ENCODE measurements at regions not wholly inside any gene's neighbourhood (a gene's known extent, or its start where the extent isn't known, plus 50 kb on each side); places are given as distances from the start of the nearest gene placed in this dataset.

- Histone ChIP-seq H3K4me1 (replicated peaks in 1 of 4; ENCODE audit: control insufficient read depth in 3 of 4, insufficient read depth in 4 of 4, low read length in 3 of 4) (no peaks in the 10 kb centered on the region), H2BK12ac (ENCODE audit: low read depth, low read length) (no peak overlapping the region), H2BK20ac (ENCODE audit: low read length) (no peak overlapping the region), H3K4ac (replicated peaks; ENCODE audit: insufficient read length, low read depth, low read length) (no peak overlapping the region), H3K27ac (ENCODE audit: low read depth, low read length) (no peak overlapping the region), H3K56ac (replicated peaks; ENCODE audit: insufficient read length, low read depth, low read length) (no peak overlapping the region), H2AFZ (ENCODE audit: low read length) (no peak overlapping the region), H3K23ac (ENCODE audit: insufficient read length) (no peak overlapping the region), H2AK5ac (ENCODE audit: low read depth, low read length) (no peak overlapping the region), H3K27me3 (replicated peaks in 1 of 4; ENCODE audit: control insufficient read depth in 3 of 4, extremely low read depth in 1 of 4, insufficient read depth in 3 of 4, low read length in 3 of 4) (no peaks in the 10 kb centered on the region), H4K91ac (replicated peaks; ENCODE audit: insufficient read length, low read length) (no peak overlapping the region), H2BK120ac (replicated peaks; ENCODE audit: low read depth, low read length) (no peak overlapping the region), H3K14ac (ENCODE audit: insufficient read length) (no peak overlapping the region), H4K20me1 (replicated peaks in 1 of 2; ENCODE audit: control insufficient read depth in 1 of 2, insufficient read depth in 2 of 2, low read length in 2 of 2) (no peaks in the 10 kb centered on the region), H4K5ac (ENCODE audit: insufficient read length, low read depth, low read length) (no peak overlapping the region), H4K8ac (ENCODE audit: extremely low read depth, insufficient read depth, low read length) (no peak overlapping the region), H3K79me2 (ENCODE audit: control insufficient read depth in 1 of 2, insufficient read depth in 2 of 2, low read length in 2 of 2) (no peaks in the 10 kb centered on the region), H2BK5ac (ENCODE audit: low read depth, low read length) (no peak overlapping the region), H3K9me3 (ENCODE audit: insufficient read depth in 2 of 2, low read depth in 1 of 2, low read length in 1 of 2) (no peaks in the 10 kb centered on the region), H3K18ac (ENCODE audit: extremely low read depth, low read length) (no peak overlapping the region), H2BK15ac (ENCODE audit: low read length) (no peak overlapping the region), H3K36me3 (ENCODE audit: control insufficient read depth in 2 of 4, insufficient read depth in 4 of 4, low read length in 3 of 4) (no peaks in the 10 kb centered on the region), H3K4me3 (ENCODE audit: extremely low read depth in 1 of 4, insufficient read depth in 2 of 4, low read depth in 3 of 4, low read length in 4 of 4) (no peak overlapping the region), H3K79me1 (ENCODE audit: low read depth, low read length) (no peaks in the 10 kb centered on the region), H3K9ac (replicated peaks in 1 of 4; ENCODE audit: extremely low read depth in 1 of 4, low read depth in 3 of 4, low read length in 3 of 4) (no peak overlapping the region), H3K23me2 (ENCODE audit: low read depth, low read length) (no peaks in the 10 kb centered on the region), H3K4me2 (ENCODE audit: insufficient read depth in 1 of 2, low read depth in 2 of 2, low read length in 2 of 2) (no peak overlapping the region)
- CTCF ChIA-PET (ENCODE audit: partially characterized antibody): no interaction called here
- FAIRE-seq (no peak), DNase-seq (ENCODE audit: low read depth in 1 of 2, low spot score in 2 of 2) (no peak)
- POLR2A ChIA-PET (ENCODE audit: partially characterized antibody): no interaction called here
- TF ChIP-seq TCF12 (IDR thresholded peaks at IDR 0.05; ENCODE audit: low read depth, low read length) (no peak), EZH2 (IDR thresholded peaks at IDR 0.05; ENCODE audit: low read depth, low read length, severe bottlenecking) (no peak), MAFK (IDR thresholded peaks at IDR 0.05; ENCODE audit: low read depth, low read length) (no peak), EP300 (IDR thresholded peaks at IDR 0.05; ENCODE audit: borderline replicate concordance in 1 of 2, low read depth in 2 of 2, low read length in 2 of 2) (no peak), CBX5 (IDR thresholded peaks at IDR 0.05; ENCODE audit: low read depth, low read length) (no peak), KDM1A (IDR thresholded peaks at IDR 0.05; ENCODE audit: borderline replicate concordance, low read length) (no peak), RAD21 (IDR thresholded peaks at IDR 0.05 in 1 of 2, conservative IDR thresholded peaks at IDR 0.05 in 1 of 2; ENCODE audit: low read depth in 2 of 2, low read length in 2 of 2) (no peak), GTF2F1 (IDR thresholded peaks at IDR 0.05; ENCODE audit: borderline replicate concordance, low read depth, low read length) (no peak), SIX5 (IDR thresholded peaks at IDR 0.05; ENCODE audit: low read depth, low read length) (no peak), YY1 (IDR thresholded peaks at IDR 0.05; ENCODE audit: low read depth, low read length) (no peak), KDM5A (IDR thresholded peaks at IDR 0.05; ENCODE audit: low read length) (no peak), ASH2L (IDR thresholded peaks at IDR 0.05; ENCODE audit: low read length) (no peak), SP4 (IDR thresholded peaks at IDR 0.05; ENCODE audit: low read length) (no peak), CHD1 (IDR thresholded peaks at IDR 0.05; ENCODE audit: low read depth, low read length) (no peak), TBP (IDR thresholded peaks at IDR 0.05; ENCODE audit: low read depth, low read length) (no peak), SRF (IDR thresholded peaks at IDR 0.05; ENCODE audit: low read depth, low read length) (no peak), NANOG (IDR thresholded peaks at IDR 0.05; ENCODE audit: insufficient read depth, low read depth, low read length, poor library complexity, severe bottlenecking) (no peak)
These were observed 273.0 kb upstream of the RPS23 start for GRCh38 chr5:82551192-82551591.

All from H1 (cell line).